Ramos (cell line): ENCODE measurements at regions not wholly inside any gene's neighbourhood (a gene's known extent, or its start where the extent isn't known, plus 50 kb on each side); places are given as distances from the start of the nearest gene placed in this dataset.

Source experiments
- in situ Hi-C: fragments of 300-500 bp; cut with MboI; formaldehyde crosslinking; loops from one replicate; pipeline ENCODE4 v1.14.3; 2022; ENCODE audit warnings: low sequenced_read_pairs; ENCODE audit not compliant: unreplicated experiment

DNA sequence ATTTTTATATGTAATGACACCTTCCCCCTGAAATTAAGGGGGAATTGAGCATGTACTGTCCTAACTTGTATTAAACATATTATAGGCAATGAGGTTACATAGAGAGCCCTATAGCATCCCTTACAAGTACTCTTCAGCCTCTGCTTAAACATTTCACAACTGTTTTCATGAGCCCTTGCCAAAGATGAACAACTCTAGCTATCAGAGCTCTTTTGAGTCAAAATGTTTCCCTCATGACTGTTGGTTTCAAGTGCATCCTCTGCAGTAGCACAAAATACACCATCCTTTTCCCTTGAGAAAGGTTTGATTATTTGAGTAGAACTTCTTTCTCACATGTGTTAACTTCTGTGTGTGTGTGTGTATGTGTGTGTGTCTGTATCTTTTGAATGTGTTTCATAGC lies 1157.6 kb upstream of the CELF2 start:
- in situ Hi-C loops, result no loop called here

- in situ Hi-C loops, result no loop called here
These were observed 1154.0 kb upstream of the CELF2 start for GRCh38 chr10:9863559-9864121.

DNA sequence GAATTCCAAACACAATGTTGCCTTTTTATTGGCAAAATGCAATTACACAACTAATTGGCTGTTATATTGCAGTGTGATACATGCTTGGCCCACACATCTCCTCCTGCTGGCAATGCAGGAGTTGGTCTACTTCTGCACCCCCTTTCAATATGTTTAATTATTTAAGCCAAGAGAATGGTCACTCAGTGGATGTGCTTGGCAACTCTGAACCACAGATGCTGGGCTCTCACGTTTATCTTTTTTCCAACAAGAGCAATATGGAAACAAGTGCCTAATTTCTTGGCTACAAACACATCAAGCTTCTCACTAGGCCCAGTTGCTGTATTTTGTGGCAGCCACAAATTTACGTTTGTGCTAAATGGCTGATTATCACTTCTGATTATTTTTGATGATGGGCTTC lies 1149.2 kb upstream of the CELF2 start:
- in situ Hi-C loops, result no loop called here

DNA sequence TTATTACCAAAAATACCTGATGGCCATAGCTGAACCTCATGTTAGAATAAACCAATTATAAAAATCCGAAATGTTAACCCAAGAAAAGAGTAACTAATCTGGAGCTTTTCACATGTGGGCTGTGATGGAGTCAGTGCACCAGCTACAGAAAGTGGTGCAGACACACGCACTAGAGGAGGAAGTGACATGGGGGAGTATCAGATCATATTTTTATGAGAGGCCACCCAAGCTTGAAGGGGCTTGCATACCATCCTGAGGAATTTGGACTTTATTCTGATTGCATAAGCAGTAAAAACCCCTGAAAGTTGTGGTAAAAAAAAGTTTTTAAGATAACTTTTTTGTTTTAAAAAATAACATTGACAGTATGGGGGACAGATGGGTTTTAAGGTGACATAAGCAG lies 1148.5 kb upstream of the CELF2 start:
- in situ Hi-C loops, result no loop called here

GRCh38 chr10:9869606-9870176 lies 1148.0 kb upstream of the CELF2 start:
- in situ Hi-C loops, result no loop called here

DNA sequence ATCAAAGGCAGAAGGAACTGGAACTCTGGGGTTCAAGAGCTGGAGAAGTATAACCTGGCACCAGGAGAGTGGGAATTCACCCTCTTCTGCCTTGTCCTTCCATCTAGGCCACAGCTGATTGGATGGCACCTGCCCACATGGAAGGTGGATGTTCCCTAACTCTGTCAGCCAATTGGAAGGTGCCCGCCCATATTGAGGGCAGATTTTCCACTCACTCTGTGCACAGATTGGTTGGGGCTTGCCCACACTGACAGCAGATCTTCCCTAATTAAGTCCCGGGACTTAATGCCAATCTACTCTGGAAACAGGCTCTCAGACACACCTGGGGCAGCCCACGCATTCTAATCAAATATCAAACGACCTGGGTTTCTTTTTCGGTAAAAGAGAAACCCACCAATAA lies 1142.3 kb upstream of the CELF2 start:
- in situ Hi-C loops, result no loop called here

DNA sequence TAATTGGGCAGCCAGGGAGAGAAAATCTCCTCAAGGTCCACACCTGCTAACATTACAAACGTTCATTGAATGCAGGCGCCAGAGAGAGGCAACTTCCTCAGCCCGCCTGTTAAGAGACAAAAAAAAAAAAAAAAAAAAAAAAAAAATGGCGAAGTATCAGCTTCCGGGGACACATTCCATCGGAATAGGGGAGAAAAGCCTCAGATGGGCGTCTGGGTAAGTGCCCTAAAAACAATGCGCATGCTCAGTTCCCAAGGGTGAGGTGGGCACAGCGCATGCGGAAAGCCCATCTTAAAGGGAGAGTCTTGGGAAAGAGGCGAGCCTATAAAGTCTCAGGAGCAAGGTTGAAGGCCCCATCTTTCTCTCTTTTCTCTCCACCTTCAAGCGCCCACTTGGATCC lies 1139.7 kb upstream of the CELF2 start:
- in situ Hi-C loops, result no loop called here

DNA sequence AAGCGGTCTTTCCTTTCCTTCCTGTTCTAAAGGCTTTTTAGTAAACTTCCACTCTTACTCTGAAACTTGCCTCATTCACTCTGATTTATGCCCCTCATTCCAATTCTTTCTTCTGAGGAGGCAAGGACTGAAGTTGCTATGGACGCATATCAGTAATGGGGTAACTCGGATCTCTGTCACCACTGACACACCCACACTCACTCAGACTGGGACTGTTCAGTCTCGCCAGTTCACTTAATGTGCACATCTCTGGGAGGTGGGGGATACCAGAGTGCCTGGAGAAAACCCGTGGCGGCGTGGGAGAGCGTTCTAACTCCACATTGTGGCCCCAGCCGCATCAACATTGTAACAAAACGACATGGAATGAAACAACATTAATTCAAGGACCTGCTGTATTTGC lies 1139.3 kb upstream of the CELF2 start:
- in situ Hi-C loops, result no loop called here

DNA sequence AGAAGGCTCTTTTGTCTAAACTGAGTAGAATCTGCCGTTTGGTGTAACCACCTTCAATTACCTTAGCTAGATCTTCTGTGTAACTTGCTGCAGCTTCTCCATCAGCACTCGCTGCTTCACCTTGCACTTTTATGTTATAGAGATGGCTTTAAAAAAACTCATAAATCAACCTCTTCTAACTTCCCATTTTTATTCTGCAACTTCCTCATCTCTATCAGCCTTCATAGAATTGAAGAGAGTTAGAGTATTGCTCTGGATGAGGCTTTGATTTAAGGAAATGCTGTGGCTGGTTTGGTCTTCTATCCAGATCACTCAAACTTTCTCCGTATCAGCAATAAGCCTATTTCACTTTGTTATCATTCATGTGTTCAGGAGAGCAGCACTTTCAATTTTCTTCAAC lies 1131.9 kb upstream of the CELF2 start:
- in situ Hi-C loops, result no loop called here

DNA sequence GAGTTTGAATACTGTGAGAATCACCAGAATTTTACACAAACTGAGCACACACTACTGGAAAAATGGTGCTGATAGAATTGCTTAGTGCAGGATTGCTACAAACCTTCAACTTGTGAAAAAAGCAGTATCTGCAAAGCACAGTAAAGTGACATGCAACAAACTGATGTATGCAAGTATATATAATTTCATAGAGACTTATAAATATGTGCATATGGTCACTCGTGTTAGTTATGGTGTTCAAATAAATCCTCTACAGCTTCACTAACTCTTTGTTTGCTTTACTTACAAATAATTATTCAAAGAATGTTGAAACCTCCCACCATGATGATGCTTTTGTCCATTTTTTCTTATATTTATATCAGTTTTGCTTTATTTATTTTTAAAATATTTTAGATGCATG lies 1130.9 kb upstream of the CELF2 start:
- in situ Hi-C loops, result no loop called here

- in situ Hi-C loops, result no loop called here
These were observed 1122.2 kb upstream of the CELF2 start for GRCh38 chr10:9895453-9895852.

DNA sequence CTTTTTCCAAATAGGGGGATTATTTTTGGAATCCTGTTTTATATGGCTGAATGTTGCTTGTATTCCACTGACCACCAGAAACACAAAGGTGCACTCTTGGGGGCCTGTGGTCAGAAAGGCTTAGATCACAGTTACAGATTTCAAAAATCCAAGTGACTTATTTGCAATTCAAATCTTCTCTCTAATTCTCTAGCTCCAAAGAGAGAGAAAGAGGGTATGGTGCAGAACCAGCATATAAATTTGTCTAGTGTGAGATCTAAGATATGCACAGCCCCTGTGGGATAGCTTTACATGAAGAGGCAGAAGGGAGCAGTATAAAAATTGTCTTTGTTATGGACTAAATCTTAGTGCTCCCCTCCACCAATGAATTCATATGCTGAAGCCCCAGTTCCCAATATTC lies 1121.7 kb upstream of the CELF2 start:
- in situ Hi-C loops, result no loop called here

DNA sequence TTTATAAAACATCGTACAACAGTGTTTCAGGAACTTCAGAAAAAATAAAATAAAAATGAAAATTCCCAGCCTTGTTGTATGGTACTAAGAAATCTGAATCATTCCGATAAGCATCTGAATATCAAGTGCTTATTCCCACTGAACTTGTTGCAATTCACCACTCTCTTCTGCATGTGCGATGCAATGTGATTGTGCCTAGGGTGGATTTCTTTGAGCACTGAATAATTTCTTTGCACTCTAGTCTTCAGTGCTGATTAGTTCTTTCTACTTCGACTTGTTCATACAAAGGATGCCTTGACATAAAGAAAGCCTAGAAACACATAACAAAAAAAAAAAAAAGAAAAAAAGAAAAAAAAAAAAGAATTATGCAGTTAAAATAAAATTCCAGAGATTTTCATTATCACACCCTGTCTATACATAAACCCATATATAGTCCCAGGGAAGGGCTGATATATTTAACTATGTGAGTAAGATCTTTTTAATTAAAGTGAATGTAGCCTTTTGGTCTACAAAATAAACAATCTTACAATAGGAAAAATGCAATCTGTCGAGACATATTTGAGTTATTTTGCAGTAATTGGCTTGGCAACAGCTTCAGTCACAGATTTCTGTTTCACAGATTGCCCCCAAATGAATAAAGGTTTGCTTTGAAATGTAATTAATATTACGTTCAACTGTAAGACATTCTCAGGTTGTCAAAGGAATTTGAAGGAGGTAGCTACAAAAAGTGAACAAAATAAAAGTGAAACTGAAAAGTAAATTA lies 1118.9 kb upstream of the CELF2 start:
- in situ Hi-C loops, result no loop called here

- in situ Hi-C loops, result no loop called here
These were observed 1116.9 kb upstream of the CELF2 start for GRCh38 chr10:9900751-9901150.

DNA sequence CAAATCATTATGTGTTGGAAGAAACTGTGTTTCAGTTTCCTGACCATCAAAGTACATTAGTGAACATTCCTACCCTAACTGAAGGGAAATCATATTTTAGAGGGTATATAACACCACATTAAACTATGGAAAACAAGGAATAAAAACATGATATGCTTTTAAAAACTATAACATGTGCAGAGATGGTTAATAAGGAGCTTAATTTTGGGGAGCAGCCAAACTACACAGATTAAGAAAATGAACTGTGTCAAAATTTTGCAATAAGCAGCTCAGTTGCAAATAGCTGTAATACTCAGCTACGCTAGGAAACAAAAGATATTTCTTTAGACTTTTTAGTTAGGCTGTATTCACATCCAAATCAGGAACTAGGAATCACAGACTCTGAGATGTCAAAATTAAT lies 1115.7 kb upstream of the CELF2 start:
- in situ Hi-C loops, result no loop called here

DNA sequence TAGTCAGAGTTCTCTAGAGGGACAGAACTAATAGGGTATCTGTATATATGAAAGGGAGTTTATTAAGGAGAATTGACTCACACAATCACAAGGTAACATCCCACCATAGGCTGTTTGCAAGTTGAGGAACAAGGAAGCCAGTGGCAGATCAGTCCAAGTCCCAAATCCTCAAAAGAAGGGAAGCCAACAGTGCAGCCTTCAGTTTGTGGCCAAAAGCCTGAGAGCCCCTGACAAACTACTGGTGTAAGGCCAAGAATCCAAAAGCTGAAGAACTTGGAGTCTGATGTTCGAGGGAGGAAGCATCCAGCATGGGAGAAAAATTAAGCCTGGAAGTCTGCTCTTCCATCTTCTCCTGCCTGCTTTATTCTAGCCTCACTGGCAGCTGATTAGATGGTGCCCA lies 1107.2 kb upstream of the CELF2 start:
- in situ Hi-C loops, result no loop called here

- in situ Hi-C loops, result no loop called here
These were observed 1106.2 kb upstream of the CELF2 start for GRCh38 chr10:9911488-9911887.

GRCh38 chr10:9913876-9914514 lies 1103.7 kb upstream of the CELF2 start:
- in situ Hi-C loops, result no loop called here

- in situ Hi-C loops, result no loop called here
These were observed 1096.1 kb upstream of the CELF2 start for GRCh38 chr10:9921544-9921943.

DNA sequence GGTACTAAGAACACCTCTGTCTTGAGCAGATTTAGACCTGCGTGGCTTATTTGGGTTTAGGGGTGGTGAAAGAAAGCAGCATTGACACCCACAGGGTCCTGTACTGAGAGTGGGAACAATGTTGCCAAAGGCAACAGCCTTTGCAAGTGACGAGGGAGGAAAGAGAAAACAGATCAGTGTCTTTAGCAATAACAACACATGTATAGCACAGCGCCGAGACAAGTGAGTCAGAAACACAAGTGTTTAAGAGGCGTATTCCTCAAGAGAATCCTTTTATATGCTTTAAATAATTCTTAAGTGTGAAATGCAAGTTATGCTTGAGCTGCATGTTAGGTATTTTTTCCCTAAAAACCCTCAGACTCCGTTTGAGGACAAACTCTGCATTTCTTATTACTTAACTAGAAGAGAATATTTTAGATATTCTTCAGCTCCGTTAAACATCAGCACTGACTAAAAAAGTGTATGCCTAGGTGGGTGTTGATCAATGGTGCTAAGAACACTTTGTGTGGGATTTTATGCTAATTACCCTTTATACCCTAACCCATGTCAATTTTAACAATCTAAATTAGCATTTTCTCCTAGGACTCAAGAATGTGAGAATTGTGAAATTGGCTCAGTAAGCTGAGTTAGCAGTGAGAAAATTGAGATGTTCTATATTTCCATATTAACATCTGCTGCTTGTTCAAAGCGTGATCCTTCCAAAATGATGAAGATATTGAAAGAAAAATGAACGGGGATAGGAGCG lies 1095.4 kb upstream of the CELF2 start:
- in situ Hi-C loops, result no loop called here

DNA sequence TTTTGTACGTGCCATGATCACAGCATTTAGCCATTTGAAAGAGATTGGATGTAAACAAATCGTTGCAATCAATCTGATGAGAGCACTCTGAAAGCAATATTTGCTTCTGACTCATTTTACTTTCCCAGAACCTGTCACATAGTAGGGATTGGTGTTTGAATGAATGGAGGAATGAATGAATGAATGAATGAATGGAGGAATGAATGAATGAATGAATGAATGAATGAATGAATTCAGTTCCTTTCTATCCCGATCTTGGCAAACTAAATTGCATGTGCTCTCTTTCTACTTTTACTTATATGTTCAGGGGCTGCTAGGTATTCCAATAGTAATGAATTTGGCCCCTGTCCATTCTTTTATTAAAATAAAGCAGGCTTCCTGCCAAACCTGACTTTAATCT lies 1091.7 kb upstream of the CELF2 start:
- in situ Hi-C loops, result no loop called here
